Brain microvascular endothelial cell (primary cell): ENCODE measurements at regions not wholly inside any gene's neighbourhood (a gene's known extent, or its start where the extent isn't known, plus 50 kb on each side); places are given as distances from the start of the nearest gene placed in this dataset.

Experiments
- DNase-seq: peaks from one replicate; pipeline ENCODE4 v3.0.0-alpha.2; 2020
- H3K27ac ChIP-seq: fragments of 250-450 bp; sonication (Bioruptor Pico); 2 replicates; pipeline ENCODE4 v1.5.1; 2020; ENCODE audit warnings: mild to moderate bottlenecking, moderate library complexity
- H3K27me3 ChIP-seq: fragments of 250-450 bp; sonication (Bioruptor Pico); replicated peaks from 2 replicates; pipeline ENCODE4 v1.5.1; 2020; ENCODE audit warnings: mild to moderate bottlenecking
- H3K36me3 ChIP-seq: fragments of 250-450 bp; sonication (Bioruptor Pico); replicated peaks from 2 replicates; pipeline ENCODE4 v1.5.1; 2020; ENCODE audit warnings: mild to moderate bottlenecking
- H3K4me3 ChIP-seq: 2 replicates; pipeline ENCODE4 v1.5.1; 2011; ENCODE audit warnings: low read depth, mild to moderate bottlenecking, control low read depth, low read length, moderate library complexity
- CTCF ChIP-seq: IDR thresholded peaks from 2 replicates; pipeline ENCODE4 v1.5.1; 2011; ENCODE audit warnings: low read depth, mild to moderate bottlenecking, moderate library complexity, low read length, control low read depth, inconsistent platforms; ENCODE audit errors: missing control alignments
- in situ Hi-C: cut with HindIII; loops from 2 replicates; pipeline ENCODE4 v1.10.0; 2017; ENCODE audit warnings: low sequenced_read_pairs, low pct_ligation_motif_present

GRCh38 chr11:95387325-95387724 is 156.3 kb upstream of the SESN3 start:
- no peaks in the 10 kb centered on the region for H3K27me3 ChIP-seq
- in situ Hi-C loops: no loop called here
- H3K4me3 ChIP-seq: no peak overlapping the region
- no peak overlapping the region for H3K27ac ChIP-seq
- TF ChIP-seq CTCF: no peak
- no peak for DNase-seq
- H3K36me3 ChIP-seq: no peaks in the 10 kb centered on the region

GRCh38 chr11:95385577-95385976 is 154.6 kb upstream of the SESN3 start:
- DNase-seq: no peak
- H3K36me3 ChIP-seq: no peaks in the 10 kb centered on the region
- no peak overlapping the region for H3K4me3 ChIP-seq
- in situ Hi-C loops: no loop called here
- no peak overlapping the region for H3K27ac ChIP-seq
- no peaks in the 10 kb centered on the region for H3K27me3 ChIP-seq
- no peak for TF ChIP-seq CTCF

GRCh38 chr11:95379479-95379878 is 148.5 kb upstream of the SESN3 start:
- no peak for TF ChIP-seq CTCF
- no peaks in the 10 kb centered on the region for H3K27me3 ChIP-seq
- in situ Hi-C loops: no loop called here

GRCh38 chr11:95378789-95379188 is 147.8 kb upstream of the SESN3 start:
- Histone ChIP-seq H3K27ac (no peak overlapping the region), H3K36me3 (no peaks in the 10 kb centered on the region), H3K27me3 (no peaks in the 10 kb centered on the region), H3K4me3 (no peak overlapping the region)
- in situ Hi-C loops: no loop called here
- no peak for TF ChIP-seq CTCF
- no peak for DNase-seq

More at GRCh38 chr11:95379479-95379878, 148.5 kb upstream of the SESN3 start:
- H3K4me3 ChIP-seq: no peak overlapping the region
- DNase-seq: no peak
- H3K36me3 ChIP-seq: no peaks in the 10 kb centered on the region
- H3K27ac ChIP-seq: no peak overlapping the region

- Histone ChIP-seq H3K4me3 (no peak overlapping the region), H3K27me3 (no peaks in the 10 kb centered on the region), H3K27ac (no peak overlapping the region), H3K36me3 (no peaks in the 10 kb centered on the region)
- DNase-seq: no peak
- in situ Hi-C loops: no loop called here
- TF ChIP-seq CTCF: no peak
Observed at GRCh38 chr11:95378111-95378510, 147.1 kb upstream of the SESN3 start.

GRCh38 chr11:95375886-95376285 is 144.9 kb upstream of the SESN3 start:
- no peak for TF ChIP-seq CTCF
- Histone ChIP-seq H3K4me3 (no peak overlapping the region), H3K36me3 (no peaks in the 10 kb centered on the region), H3K27me3 (no peaks in the 10 kb centered on the region), H3K27ac (no peak overlapping the region)
- in situ Hi-C loops: no loop called here
- peak; percentile 85 for DNase-seq
